GM19240 (cell line): ENCODE measurements at regions not wholly inside any gene's neighbourhood (a gene's known extent, or its start where the extent isn't known, plus 50 kb on each side); places are given as distances from the start of the nearest gene placed in this dataset.
"Not testable (repeated sequence)": the region's sequence is repeated elsewhere in the genome, so short reads cannot be mapped to it uniquely, and the experiment has no call there.

Experiments
- DNase-seq: peaks from one replicate; pipeline ENCODE4 v3.0.0; 2011; ENCODE audit warnings: low spot score; ENCODE audit not compliant: insufficient read length

GRCh38 chr12:65728848-65729793 lies 95.2 kb upstream of the HMGA2 start:
- DNase-seq, result no peak

- DNase-seq, result no peak
These were observed 92.5 kb upstream of the HMGA2 start for GRCh38 chr12:65731771-65732170.

GRCh38 chr12:65733643-65734042 lies 90.6 kb upstream of the HMGA2 start:
- DNase-seq, result not testable (repeated sequence)

- no peak for DNase-seq
These were observed 90.1 kb upstream of the HMGA2 start for GRCh38 chr12:65734226-65734625.

GRCh38 chr12:65739606-65740005 lies 84.7 kb upstream of the HMGA2 start:
- no peak for DNase-seq

- DNase-seq, result no peak
These were observed 83.8 kb upstream of the HMGA2 start for GRCh38 chr12:65740506-65740872.

- peak; percentile 47 for DNase-seq
These were observed 83.2 kb upstream of the HMGA2 start for GRCh38 chr12:65740873-65741600.

- DNase-seq, result peak; percentile 8
These were observed 82.6 kb upstream of the HMGA2 start for GRCh38 chr12:65741656-65742017.

GRCh38 chr12:65742018-65743010 lies 82.0 kb upstream of the HMGA2 start:
- peak; percentile 23 for DNase-seq

- DNase-seq, result not testable (repeated sequence)
These were observed 79.9 kb upstream of the HMGA2 start for GRCh38 chr12:65744236-65744840.

GRCh38 chr12:65747338-65747737 lies 76.9 kb upstream of the HMGA2 start:
- DNase-seq, result no peak

- DNase-seq, result no peak
These were observed 76.0 kb upstream of the HMGA2 start for GRCh38 chr12:65748332-65748731.

GRCh38 chr12:65754290-65754689 lies 70.0 kb upstream of the HMGA2 start:
- DNase-seq, result no peak

- DNase-seq, result no peak
These were observed 69.3 kb upstream of the HMGA2 start for GRCh38 chr12:65754744-65755595.

GRCh38 chr12:65755596-65755978 lies 68.7 kb upstream of the HMGA2 start:
- no peak for DNase-seq

GRCh38 chr12:65756267-65756666 lies 68.0 kb upstream of the HMGA2 start:
- no peak for DNase-seq

- peak; percentile 20 for DNase-seq
These were observed 67.2 kb upstream of the HMGA2 start for GRCh38 chr12:65756956-65757511.

- DNase-seq, result no peak
These were observed 65.9 kb upstream of the HMGA2 start for GRCh38 chr12:65758401-65758800.

- no peak for DNase-seq
These were observed 64.5 kb upstream of the HMGA2 start for GRCh38 chr12:65759735-65760134.

GRCh38 chr12:65761301-65761700 lies 63.0 kb upstream of the HMGA2 start:
- DNase-seq, result no peak
